ENCODE measurements at regions not wholly inside any gene's neighbourhood (a gene's known extent, or its start where the extent isn't known, plus 50 kb on each side); places are given as distances from the start of the nearest gene placed in this dataset.

DNA sequence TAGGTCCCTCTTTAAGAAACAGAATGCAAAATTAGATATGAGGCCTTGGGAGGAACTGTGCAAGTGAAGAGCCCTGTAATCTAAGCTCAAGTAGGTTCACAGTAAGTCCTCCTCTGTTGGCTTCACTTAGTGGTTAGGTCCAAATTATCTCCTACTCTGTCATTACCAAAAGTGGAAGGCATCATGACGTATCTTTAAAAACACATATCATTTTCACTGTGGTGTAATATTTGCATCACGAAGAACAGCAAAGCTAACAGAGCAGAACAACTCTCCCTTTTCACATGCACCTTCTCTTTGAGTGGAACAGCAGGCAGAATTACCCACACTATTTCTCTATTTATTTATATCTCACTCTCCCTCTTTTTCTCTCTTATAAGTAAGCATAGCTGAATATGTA lies 240.5 kb upstream of the CCNH start:
- ATAC-seq (no peak), DNase-seq (no peak)
- POLR2A ChIA-PET, result no interaction called here
- intact Hi-C loops (cut with DNase I, micrococcal nuclease), result no loop called here
- H3K27me3 Mint-ChIP-seq, result no peaks in the 10 kb centered on the region
- H3K9me3 Mint-ChIP-seq (ENCODE audit: low read depth), result no peaks in the 10 kb centered on the region
- no peak overlapping the region for H3K4me3 Mint-ChIP-seq
- no peak overlapping the region for H3K27ac Mint-ChIP-seq
- CTCF ChIA-PET, result no interaction called here
- H3K4me1 Mint-ChIP-seq, result no peaks in the 10 kb centered on the region
- no peaks in the 10 kb centered on the region for H3K36me3 Mint-ChIP-seq (ENCODE audit: low read depth)

DNA sequence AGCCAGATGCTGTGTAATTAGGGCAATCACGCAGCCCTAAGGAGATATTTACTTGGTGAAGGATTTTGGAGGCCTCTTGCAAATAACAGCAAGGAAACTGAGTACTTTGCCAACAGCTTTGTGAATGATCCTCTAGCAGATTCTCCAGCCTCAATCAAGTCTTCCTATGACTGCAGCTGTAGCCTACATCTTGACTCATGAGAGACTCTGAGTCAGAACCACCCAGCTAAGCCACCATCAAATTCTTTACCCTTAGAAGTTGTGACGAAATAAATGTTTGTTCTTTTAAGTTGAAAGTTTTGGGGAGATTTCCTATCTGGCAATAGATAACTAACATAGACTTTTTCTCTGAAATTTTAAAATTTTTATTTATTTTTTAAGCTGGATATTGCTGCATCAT lies 237.6 kb upstream of the CCNH start:
- Mint-ChIP-seq H3K27me3 (no peaks in the 10 kb centered on the region), H3K27ac (no peak overlapping the region), H3K36me3 (ENCODE audit: low read depth) (no peaks in the 10 kb centered on the region), H3K4me3 (no peak overlapping the region), H3K4me1 (no peaks in the 10 kb centered on the region), H3K9me3 (ENCODE audit: low read depth) (no peaks in the 10 kb centered on the region)
- ATAC-seq (no peak), DNase-seq (no peak)
- POLR2A ChIA-PET, result no interaction called here
- CTCF ChIA-PET, result no interaction called here
- intact Hi-C loops (cut with DNase I, micrococcal nuclease), result no loop called here

DNA sequence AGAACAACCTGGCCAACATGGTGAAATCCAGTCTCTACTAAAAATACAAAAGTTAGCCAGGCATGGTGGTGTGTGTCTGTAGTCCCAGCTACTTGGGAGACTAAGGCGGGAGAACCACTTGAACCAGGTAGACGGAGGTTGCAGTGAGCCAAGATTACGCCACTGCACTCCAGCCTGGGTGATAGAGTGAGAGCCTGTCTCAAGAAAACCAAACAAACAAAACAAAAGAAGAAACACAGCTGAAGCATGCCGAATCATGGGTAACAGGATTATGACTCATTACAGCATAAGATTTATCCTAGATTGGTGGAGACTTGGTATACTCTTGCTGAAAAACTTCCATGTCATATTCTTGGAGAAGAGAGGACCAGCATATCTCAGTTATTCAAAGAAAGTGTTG lies 236.7 kb upstream of the CCNH start:
- no peak for DNase-seq
- H3K27me3 Mint-ChIP-seq, result no peaks in the 10 kb centered on the region
- no peak for ATAC-seq
- no peaks in the 10 kb centered on the region for H3K36me3 Mint-ChIP-seq (ENCODE audit: low read depth)
- intact Hi-C loops (cut with DNase I, micrococcal nuclease), result no loop called here
- CTCF ChIA-PET, result no interaction called here
- H3K4me1 Mint-ChIP-seq, result no peaks in the 10 kb centered on the region
- H3K9me3 Mint-ChIP-seq (ENCODE audit: low read depth), result no peaks in the 10 kb centered on the region
- POLR2A ChIA-PET, result no interaction called here
- no peak overlapping the region for H3K27ac Mint-ChIP-seq
- H3K4me3 Mint-ChIP-seq, result no peak overlapping the region

DNA sequence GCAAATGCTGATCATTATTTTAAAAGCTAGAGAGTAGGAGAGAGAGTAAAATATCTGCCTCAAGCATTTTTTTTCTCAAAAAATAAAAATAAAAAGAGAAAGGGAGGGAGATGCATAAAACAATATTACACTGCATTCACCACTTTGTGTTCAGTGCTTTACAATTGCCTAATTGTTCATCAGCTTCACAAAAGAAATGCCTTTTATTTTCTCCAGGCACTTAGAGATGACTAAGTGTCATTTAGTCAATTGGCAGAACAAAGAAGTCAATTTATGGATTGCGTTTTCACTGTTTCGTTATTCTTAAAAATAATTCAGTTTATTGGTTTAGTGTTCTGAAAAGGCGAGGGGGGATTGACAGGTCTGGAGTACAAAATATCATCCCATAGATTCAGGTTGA lies 232.5 kb upstream of the CCNH start:
- Mint-ChIP-seq H3K9me3 (ENCODE audit: low read depth) (no peaks in the 10 kb centered on the region), H3K27me3 (peaks cover 5% of the 10 kb centered on the region), H3K27ac (no peak overlapping the region), H3K4me3 (no peak overlapping the region), H3K4me1 (no peaks in the 10 kb centered on the region), H3K36me3 (ENCODE audit: low read depth) (no peaks in the 10 kb centered on the region)
- intact Hi-C loops (cut with DNase I, micrococcal nuclease), result no loop called here
- ATAC-seq (no peak), DNase-seq (no peak)
- ChIA-PET CTCF (no interaction called here), POLR2A (no interaction called here)

DNA sequence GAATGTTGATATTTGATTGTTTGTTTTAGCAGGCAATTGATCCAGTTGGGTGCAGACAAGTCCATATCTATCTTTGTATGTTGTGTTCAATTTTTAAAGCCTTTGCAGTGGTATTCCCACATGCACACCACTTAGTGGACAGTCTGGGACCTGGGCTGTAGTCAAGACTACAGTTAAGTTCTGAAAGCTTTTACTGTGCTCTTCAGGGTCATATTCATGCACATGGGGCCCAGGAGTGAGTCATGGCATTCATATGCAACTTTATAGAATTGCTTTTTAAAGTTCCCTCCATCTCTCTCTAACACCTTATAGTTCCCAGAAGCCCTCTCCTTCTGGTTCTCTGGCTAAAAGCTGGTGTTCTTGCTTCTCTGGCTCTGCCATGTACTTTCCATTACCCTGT lies 228.2 kb upstream of the CCNH start:
- POLR2A ChIA-PET, result no interaction called here
- Mint-ChIP-seq H3K4me1 (no peaks in the 10 kb centered on the region), H3K4me3 (no peak overlapping the region), H3K9me3 (ENCODE audit: low read depth) (no peaks in the 10 kb centered on the region), H3K27ac (no peak overlapping the region), H3K27me3 (peaks cover 5% of the 10 kb centered on the region), H3K36me3 (ENCODE audit: low read depth) (no peaks in the 10 kb centered on the region)
- no peak for DNase-seq
- ATAC-seq, result no peak
- intact Hi-C loops (cut with DNase I, micrococcal nuclease), result no loop called here
- CTCF ChIA-PET, result no interaction called here

DNA sequence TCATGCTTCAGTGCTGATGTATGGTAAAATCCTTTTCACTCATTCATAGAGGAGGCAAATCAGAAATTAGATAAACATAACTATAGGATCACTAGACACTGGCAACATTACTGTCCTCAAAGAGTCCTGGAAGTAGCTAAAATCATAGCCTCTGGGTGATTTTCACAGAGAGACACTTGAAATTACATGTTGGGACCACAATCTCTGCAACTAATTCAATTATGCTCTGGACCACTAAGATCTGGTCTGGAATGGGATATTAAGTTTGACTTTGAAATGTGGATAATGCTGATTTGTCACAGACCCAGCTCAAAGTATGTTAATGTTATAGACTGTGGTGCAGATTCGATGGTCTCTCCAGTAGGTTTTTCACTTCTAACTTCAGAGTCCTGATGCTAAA lies 214.6 kb upstream of the CCNH start:
- Mint-ChIP-seq H3K9me3 (ENCODE audit: low read depth) (no peaks in the 10 kb centered on the region), H3K27ac (no peak overlapping the region), H3K4me3 (no peak overlapping the region), H3K36me3 (ENCODE audit: low read depth) (no peaks in the 10 kb centered on the region), H3K4me1 (no peaks in the 10 kb centered on the region), H3K27me3 (peaks cover 5% of the 10 kb centered on the region)
- DNase-seq, result no peak
- CTCF ChIA-PET, result interaction anchor here (0.6 kb wide), 1 partner anchor 700 kb away, joined by 3 read pairs; no protein-coding TSS in a partner anchor
- ATAC-seq, result no peak
- intact Hi-C loops (cut with DNase I, micrococcal nuclease), result no loop called here
- POLR2A ChIA-PET, result no interaction called here

DNA sequence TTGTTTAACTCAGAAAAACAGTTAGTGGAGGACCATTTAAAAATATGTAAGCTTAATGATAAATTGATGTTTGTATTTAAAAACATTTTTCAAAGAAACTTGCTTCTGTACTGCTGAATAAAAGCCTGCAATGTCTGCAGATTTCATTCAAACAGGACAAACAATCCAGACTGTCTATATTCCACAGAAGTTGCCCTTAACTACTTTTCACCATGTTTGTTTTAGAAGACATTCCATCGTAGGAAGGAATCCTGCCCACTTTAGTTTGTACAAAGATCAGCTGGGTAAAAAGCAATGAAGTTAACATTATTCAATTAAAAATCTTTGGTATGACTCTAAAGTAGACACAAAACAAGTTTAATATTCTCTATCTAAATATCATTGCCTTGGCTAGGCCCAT lies 195.7 kb upstream of the CCNH start:
- intact Hi-C loops (cut with DNase I, micrococcal nuclease), result no loop called here
- no peaks in the 10 kb centered on the region for H3K9me3 Mint-ChIP-seq (ENCODE audit: low read depth)
- DNase-seq (no peak), ATAC-seq (no peak)
- peaks cover 1% of the 10 kb centered on the region for H3K27me3 Mint-ChIP-seq
- no peak overlapping the region for H3K27ac Mint-ChIP-seq
- POLR2A ChIA-PET, result no interaction called here
- H3K4me3 Mint-ChIP-seq, result no peak overlapping the region
- CTCF ChIA-PET, result interaction anchor here (0.7 kb wide), 1 partner anchor 15 kb away, joined by 3 read pairs; no protein-coding TSS in a partner anchor
- no peaks in the 10 kb centered on the region for H3K4me1 Mint-ChIP-seq
- no peaks in the 10 kb centered on the region for H3K36me3 Mint-ChIP-seq (ENCODE audit: low read depth)

DNA sequence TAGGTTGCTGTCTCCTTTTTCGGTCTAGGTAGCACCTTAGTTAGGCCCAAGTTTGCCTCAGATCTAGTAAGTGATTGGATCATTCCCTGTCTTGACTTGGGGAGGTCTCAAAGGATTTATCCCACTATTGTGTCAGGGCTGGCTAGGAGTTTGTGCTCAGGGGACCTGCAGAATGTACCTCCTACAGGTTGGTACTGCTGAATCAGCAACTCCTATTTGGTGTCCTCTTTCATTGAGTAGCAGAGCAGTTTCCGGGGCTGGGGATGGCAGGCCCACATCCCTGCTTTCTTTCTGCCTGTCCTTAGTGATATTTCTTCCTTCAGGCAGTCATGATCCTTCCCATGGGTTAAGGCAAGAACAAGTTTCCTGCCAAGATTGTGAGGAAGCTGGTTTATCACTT lies 192.9 kb upstream of the CCNH start:
- H3K27me3 Mint-ChIP-seq, result peaks cover 1% of the 10 kb centered on the region
- H3K36me3 Mint-ChIP-seq (ENCODE audit: low read depth), result no peaks in the 10 kb centered on the region
- DNase-seq, result no peak
- no peaks in the 10 kb centered on the region for H3K9me3 Mint-ChIP-seq (ENCODE audit: low read depth)
- no peaks in the 10 kb centered on the region for H3K4me1 Mint-ChIP-seq
- ATAC-seq, result no peak
- POLR2A ChIA-PET, result no interaction called here
- H3K4me3 Mint-ChIP-seq, result no peak overlapping the region
- intact Hi-C loops (cut with DNase I, micrococcal nuclease), result no loop called here
- CTCF ChIA-PET, result no interaction called here
- no peak overlapping the region for H3K27ac Mint-ChIP-seq

DNA sequence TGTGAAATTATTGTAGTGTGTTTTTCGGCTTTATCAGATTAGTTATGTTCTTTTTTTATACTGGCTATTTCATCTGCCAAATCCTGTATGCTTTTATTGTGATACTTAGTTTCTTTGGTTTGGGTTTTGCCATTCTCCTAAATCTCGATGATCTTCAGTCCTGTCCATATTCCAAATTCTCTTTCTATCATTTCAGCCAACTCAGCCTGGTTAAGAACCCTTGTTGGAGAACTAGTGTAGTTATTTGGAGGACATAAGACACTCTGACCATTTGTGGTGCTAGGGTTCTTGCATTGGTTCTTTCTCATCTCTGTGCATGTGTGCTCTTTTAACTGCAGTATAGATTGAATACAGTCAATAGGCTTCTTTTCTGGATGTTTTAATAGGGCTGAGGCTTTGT lies 187.0 kb upstream of the CCNH start:
- ATAC-seq, result no peak
- Mint-ChIP-seq H3K4me1 (no peaks in the 10 kb centered on the region), H3K9me3 (ENCODE audit: low read depth) (peaks cover 3% of the 10 kb centered on the region), H3K27ac (no peak overlapping the region), H3K4me3 (no peak overlapping the region), H3K36me3 (ENCODE audit: low read depth) (no peaks in the 10 kb centered on the region), H3K27me3 (no peaks in the 10 kb centered on the region)
- no peak for DNase-seq
- intact Hi-C loops (cut with DNase I, micrococcal nuclease), result no loop called here
- ChIA-PET CTCF (interaction anchor here (1.2 kb wide), 1 partner anchor 25 kb away, joined by 3 read pairs; no protein-coding TSS in a partner anchor), POLR2A (no interaction called here)

DNA sequence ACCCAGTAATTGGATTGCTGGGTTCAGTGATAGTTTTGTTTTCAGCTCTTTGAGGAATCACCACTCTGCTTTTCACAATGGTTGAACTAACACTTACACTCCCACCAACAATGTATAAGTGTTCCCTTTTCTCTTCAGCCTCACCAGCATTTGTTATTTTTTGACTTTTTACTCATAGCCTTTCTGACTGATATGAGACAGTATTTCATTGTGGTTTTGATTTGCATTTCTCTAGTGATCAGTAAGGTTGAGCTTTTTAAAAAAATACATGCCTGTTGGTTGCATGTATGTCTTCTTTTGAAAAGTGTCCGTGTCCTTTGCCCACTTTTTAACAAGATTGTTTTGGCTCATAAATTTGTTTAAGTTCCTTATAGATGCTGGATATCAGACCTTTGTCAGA lies 185.7 kb upstream of the CCNH start:
- intact Hi-C loops (cut with DNase I, micrococcal nuclease), result no loop called here
- Mint-ChIP-seq H3K4me3 (no peak overlapping the region), H3K27me3 (no peaks in the 10 kb centered on the region), H3K4me1 (no peaks in the 10 kb centered on the region), H3K9me3 (ENCODE audit: low read depth) (peaks cover 3% of the 10 kb centered on the region), H3K27ac (no peak overlapping the region), H3K36me3 (ENCODE audit: low read depth) (no peaks in the 10 kb centered on the region)
- DNase-seq (no peak), ATAC-seq (no peak)
- ChIA-PET POLR2A (no interaction called here), CTCF (no interaction called here)

DNA sequence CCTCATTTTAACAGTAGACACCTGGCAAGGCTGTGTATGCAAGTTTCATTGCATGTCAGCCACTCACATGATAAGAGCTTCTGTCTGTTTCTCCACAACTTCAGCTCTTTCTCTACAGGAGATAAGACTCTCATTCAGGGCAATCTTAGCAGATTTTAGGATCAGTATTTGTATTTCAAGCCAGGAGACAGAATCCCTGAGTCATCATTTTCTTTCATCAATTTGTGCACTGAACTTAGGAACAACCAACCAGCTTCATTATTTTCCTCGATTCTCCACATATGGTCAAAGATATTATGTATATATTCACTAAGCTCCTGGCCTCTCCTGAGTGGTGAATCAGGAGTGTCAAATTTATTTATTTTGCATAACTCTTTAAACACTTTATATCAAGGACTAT lies 181.8 kb upstream of the CCNH start:
- CTCF ChIA-PET, result no interaction called here
- POLR2A ChIA-PET, result no interaction called here
- Mint-ChIP-seq H3K4me3 (no peak overlapping the region), H3K4me1 (no peaks in the 10 kb centered on the region), H3K9me3 (ENCODE audit: low read depth) (peaks cover 3% of the 10 kb centered on the region), H3K27ac (no peak overlapping the region), H3K36me3 (ENCODE audit: low read depth) (no peaks in the 10 kb centered on the region), H3K27me3 (no peaks in the 10 kb centered on the region)
- intact Hi-C loops (cut with DNase I, micrococcal nuclease), result no loop called here
- ATAC-seq (no peak), DNase-seq (no peak)

DNA sequence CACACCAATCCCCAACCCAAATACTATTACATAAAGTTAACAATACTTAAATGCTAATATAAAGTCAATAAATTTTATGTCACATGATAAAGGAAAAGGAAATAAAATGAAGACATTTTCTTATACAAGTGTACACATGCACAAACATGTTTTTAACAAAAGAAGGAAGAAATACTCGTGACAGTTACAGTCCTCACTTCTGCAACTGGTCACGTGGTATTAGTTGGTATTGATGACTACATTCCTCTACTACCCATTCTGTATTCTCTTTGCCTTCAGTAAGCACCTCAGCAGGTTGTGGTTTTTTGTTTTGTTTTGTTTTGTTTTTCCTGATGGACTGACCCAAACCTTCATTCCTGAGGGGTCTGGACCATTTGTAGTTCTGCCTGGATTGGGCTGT lies 176.9 kb upstream of the CCNH start:
- no peaks in the 10 kb centered on the region for H3K4me1 Mint-ChIP-seq
- no peak for ATAC-seq
- H3K27ac Mint-ChIP-seq, result no peak overlapping the region

DNA sequence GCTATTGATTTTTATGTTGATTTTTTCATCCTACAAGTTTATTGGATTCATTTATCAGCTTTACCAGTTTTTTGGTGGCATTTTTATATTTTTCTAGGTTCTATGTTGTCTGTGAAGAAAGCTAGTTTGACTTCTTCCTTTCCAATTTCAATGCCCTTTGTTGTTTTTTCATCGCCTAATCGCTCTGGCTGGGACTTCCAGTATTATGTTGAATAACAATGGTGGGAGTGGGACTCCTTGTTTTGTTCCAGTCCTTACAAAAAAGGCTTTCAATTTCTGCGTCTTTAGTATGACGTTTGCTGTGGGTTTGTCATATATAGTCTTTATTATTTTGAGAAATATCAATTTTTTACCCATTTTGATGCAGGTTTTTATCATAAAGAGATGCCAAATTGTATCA lies 175.6 kb upstream of the CCNH start:
- H3K27ac Mint-ChIP-seq, result no peak overlapping the region
- no peak for DNase-seq
- no peak overlapping the region for H3K4me3 Mint-ChIP-seq
- intact Hi-C loops (cut with DNase I, micrococcal nuclease), result no loop called here
- no peaks in the 10 kb centered on the region for H3K36me3 Mint-ChIP-seq (ENCODE audit: low read depth)
- no peaks in the 10 kb centered on the region for H3K4me1 Mint-ChIP-seq
- no peak for ATAC-seq
- peaks cover 2% of the 10 kb centered on the region for H3K27me3 Mint-ChIP-seq
- no peaks in the 10 kb centered on the region for H3K9me3 Mint-ChIP-seq (ENCODE audit: low read depth)
- ChIA-PET POLR2A (no interaction called here), CTCF (no interaction called here)

More for the DNA sequence above, 176.9 kb upstream of the CCNH start:
- Mint-ChIP-seq H3K4me3 (no peak overlapping the region), H3K27me3 (no peaks in the 10 kb centered on the region), H3K9me3 (ENCODE audit: low read depth) (no peaks in the 10 kb centered on the region), H3K36me3 (ENCODE audit: low read depth) (no peaks in the 10 kb centered on the region)
- intact Hi-C loops (cut with DNase I, micrococcal nuclease), result no loop called here
- POLR2A ChIA-PET, result no interaction called here
- CTCF ChIA-PET, result no interaction called here
- no peak for DNase-seq

Data from activated CD4-positive, alpha-beta T cell treated with anti-CD3 and anti-CD28 coated beads for 36 hours (primary cell).